CD14-positive monocyte (primary cell): ENCODE measurements at regions not wholly inside any gene's neighbourhood (a gene's known extent, or its start where the extent isn't known, plus 50 kb on each side); places are given as distances from the start of the nearest gene placed in this dataset.

Experiments
- DNase-seq, 3 donors: peaks; one replicate each; pipeline ENCODE4 v3.0.0-alpha.2; 2011 to 2022
- H2AFZ ChIP-seq: 2 replicates; pipeline ENCODE4 v1.6.0; 2012; ENCODE audit warnings: mild to moderate bottlenecking, low read depth, low read length, inconsistent platforms; ENCODE audit not compliant: insufficient read depth, poor library complexity, severe bottlenecking
- H3K27ac ChIP-seq, 2 donors: 1 replicate in 1 of 2; 2 replicates in 1 of 2; pipeline ENCODE4 v1.5.1; 2012 to 2013; ENCODE audit warnings: low read length in 2 of 2, control low read depth in 1 of 2, inconsistent platforms in 1 of 2, low read depth in 1 of 2, mild to moderate bottlenecking in 1 of 2
- H3K27me3 ChIP-seq, 2 donors: one replicate each; pipeline versions ENCODE4 v1.6.0 to v1.6.1; 2011 to 2013; ENCODE audit warnings: low read length in 2 of 2; ENCODE audit not compliant: control insufficient read depth in 2 of 2, insufficient read depth in 2 of 2
- H3K36me3 ChIP-seq, 2 donors: replicated peaks in 1 of 2; 1 replicate in 1 of 2; 2 replicates in 1 of 2; pipeline versions ENCODE4 v1.5.1 to v1.6.1; 2012 to 2013; ENCODE audit warnings: low read length in 2 of 2, control low read depth in 1 of 2, inconsistent platforms in 1 of 2, mild to moderate bottlenecking in 1 of 2; ENCODE audit not compliant: insufficient read depth in 2 of 2, control insufficient read depth in 1 of 2
- H3K4me1 ChIP-seq, 2 donors: 1 replicate in 1 of 2; 2 replicates in 1 of 2; pipeline versions ENCODE4 v1.5.1 to v1.6.1; 2012 to 2013; ENCODE audit warnings: low read length in 2 of 2, control low read depth in 1 of 2, inconsistent platforms in 1 of 2, mild to moderate bottlenecking in 1 of 2, moderate library complexity in 1 of 2; ENCODE audit not compliant: insufficient read depth in 2 of 2, control insufficient read depth in 1 of 2
- H3K4me2 ChIP-seq: replicated peaks from 2 replicates; pipeline ENCODE3; 2012; ENCODE audit warnings: low read length, moderate library complexity, mild to moderate bottlenecking; ENCODE audit not compliant: poor library complexity, severe bottlenecking; ENCODE audit errors: extremely low read depth
- H3K4me3 ChIP-seq, 3 experiments: fragments of 200-600 bp in 1 of 3; sonication (generic) in 1 of 3; replicated peaks in 1 of 3; 1 replicate in 2 of 3; 2 replicates in 1 of 3; pipeline ENCODE4 v1.5.1; 2011 to 2013; ENCODE audit warnings: low read length in 3 of 3, mild to moderate bottlenecking in 3 of 3, control low read depth in 2 of 3, low read depth in 2 of 3, inconsistent platforms in 1 of 3, moderate library complexity in 1 of 3
- H3K79me2 ChIP-seq: 2 replicates; pipeline ENCODE4 v1.6.0; 2012; ENCODE audit warnings: mild to moderate bottlenecking, control low read depth, inconsistent platforms, low read length, moderate library complexity; ENCODE audit not compliant: insufficient read depth
- H3K9ac ChIP-seq: 2 replicates; pipeline ENCODE4 v1.6.0; 2017; ENCODE audit warnings: low read length, mild to moderate bottlenecking; ENCODE audit not compliant: insufficient read depth, poor library complexity, severe bottlenecking
- H3K9me3 ChIP-seq, 2 donors: replicated peaks in 1 of 2; 1 replicate in 1 of 2; 2 replicates in 1 of 2; pipeline versions ENCODE4 v1.5.1 to v1.6.1; 2012 to 2013; ENCODE audit warnings: low read length in 2 of 2, control low read depth in 1 of 2; ENCODE audit not compliant: control insufficient read depth in 1 of 2, insufficient read depth in 1 of 2
- H4K20me1 ChIP-seq: 2 replicates; pipeline ENCODE4 v1.6.0; 2012; ENCODE audit warnings: mild to moderate bottlenecking, low read length, control low read depth, moderate library complexity; ENCODE audit not compliant: insufficient read depth
- H3K27ac Mint-ChIP-seq, 7 donors: one replicate each; pipeline ENCODE4 v1.8.0; 2020; ENCODE audit warnings: mild to moderate bottlenecking in 7 of 7, mixed read lengths in 7 of 7, moderate library complexity in 6 of 7, inconsistent platforms in 2 of 7
- H3K27me3 Mint-ChIP-seq, 3 donors: one replicate each; pipeline ENCODE4 v1.8.0; 2021 to 2022; ENCODE audit warnings: low read depth in 3 of 3, mild to moderate bottlenecking in 3 of 3, mixed read lengths in 3 of 3, moderate library complexity in 3 of 3, inconsistent platforms in 1 of 3
- H3K36me3 Mint-ChIP-seq, 2 donors: one replicate each; pipeline ENCODE4 v1.8.0; 2020; ENCODE audit warnings: mixed read lengths in 2 of 2, inconsistent platforms in 1 of 2, mild to moderate bottlenecking in 1 of 2
- H3K4me1 Mint-ChIP-seq: one replicate; pipeline ENCODE4 v1.8.0; 2020; ENCODE audit warnings: mild to moderate bottlenecking, mixed read lengths
- H3K4me3 Mint-ChIP-seq, 2 donors: one replicate each; pipeline ENCODE4 v1.8.0; 2020; ENCODE audit warnings: mild to moderate bottlenecking in 2 of 2, mixed read lengths in 2 of 2, moderate library complexity in 1 of 2
- H3K9me3 Mint-ChIP-seq, 7 donors: one replicate each; pipeline ENCODE4 v1.8.0; 2020 to 2022; ENCODE audit warnings: mixed read lengths in 7 of 7, mild to moderate bottlenecking in 6 of 7, moderate library complexity in 6 of 7, inconsistent platforms in 2 of 7
- WGBS: methylation state at CpG from one replicate; pipeline ENCODE4 v1.1.5; 2013; ENCODE audit warnings: missing lambda C conversion rate; ENCODE audit not compliant: insufficient coverage; 5-methylcytosine and 5-hydroxymethylcytosine counted together
- intact Hi-C, 2 donors: fragments of 100-400 bp; cut with micrococcal nuclease; formaldehyde crosslinking; loops; one replicate each; pipeline versions ENCODE4 v1.15.0 to v1.15.1; 2023
- TF ChIP-seq, protein P1 (sequence below): fragments of 200-600 bp; IDR thresholded peaks from one replicate; pipeline ENCODE4 v1.8.0; 2022; ENCODE audit warnings: antibody characterized with exemption, mild to moderate bottlenecking

DNA sequence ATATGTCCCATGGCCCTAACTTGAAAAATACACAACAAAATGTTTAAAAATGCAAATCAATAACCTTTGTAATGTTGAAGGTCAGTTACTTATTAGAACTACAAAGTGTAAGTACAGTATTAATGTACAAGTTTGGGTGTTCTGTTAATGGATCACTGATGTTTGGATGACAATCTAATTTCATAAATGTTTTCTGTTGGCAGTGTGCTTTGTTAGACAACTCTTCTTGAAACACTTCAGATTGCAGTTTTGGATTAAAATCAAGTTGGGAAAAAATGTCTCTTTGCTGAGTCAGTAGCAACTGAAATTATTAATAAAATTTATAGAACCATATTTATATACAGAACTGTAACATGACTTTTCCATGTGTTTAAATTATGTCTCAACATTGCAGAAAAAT, 1063.5 kb upstream of the PCDH9 start:
- Histone ChIP-seq H3K36me3 (no peaks in the 10 kb centered on the region), H3K4me3 (no peak overlapping the region), H3K9ac (no peak overlapping the region), H3K27ac (no peak overlapping the region), H3K27me3 (no peaks in the 10 kb centered on the region), H3K4me2 (no peak overlapping the region), H3K79me2 (no peaks in the 10 kb centered on the region), H3K9me3 (no peaks in the 10 kb centered on the region), H4K20me1 (no peaks in the 10 kb centered on the region), H3K4me1 (no peaks in the 10 kb centered on the region), H2AFZ (no peak overlapping the region)
- Mint-ChIP-seq H3K36me3 (no peaks in the 10 kb centered on the region), H3K27ac (no peak overlapping the region), H3K27me3 (no peaks in the 10 kb centered on the region), H3K4me1 (no peaks in the 10 kb centered on the region), H3K4me3 (no peak overlapping the region), H3K9me3 (no peaks in the 10 kb centered on the region)
- intact Hi-C loops: no loop called here
- TF ChIP-seq, protein P1, sequence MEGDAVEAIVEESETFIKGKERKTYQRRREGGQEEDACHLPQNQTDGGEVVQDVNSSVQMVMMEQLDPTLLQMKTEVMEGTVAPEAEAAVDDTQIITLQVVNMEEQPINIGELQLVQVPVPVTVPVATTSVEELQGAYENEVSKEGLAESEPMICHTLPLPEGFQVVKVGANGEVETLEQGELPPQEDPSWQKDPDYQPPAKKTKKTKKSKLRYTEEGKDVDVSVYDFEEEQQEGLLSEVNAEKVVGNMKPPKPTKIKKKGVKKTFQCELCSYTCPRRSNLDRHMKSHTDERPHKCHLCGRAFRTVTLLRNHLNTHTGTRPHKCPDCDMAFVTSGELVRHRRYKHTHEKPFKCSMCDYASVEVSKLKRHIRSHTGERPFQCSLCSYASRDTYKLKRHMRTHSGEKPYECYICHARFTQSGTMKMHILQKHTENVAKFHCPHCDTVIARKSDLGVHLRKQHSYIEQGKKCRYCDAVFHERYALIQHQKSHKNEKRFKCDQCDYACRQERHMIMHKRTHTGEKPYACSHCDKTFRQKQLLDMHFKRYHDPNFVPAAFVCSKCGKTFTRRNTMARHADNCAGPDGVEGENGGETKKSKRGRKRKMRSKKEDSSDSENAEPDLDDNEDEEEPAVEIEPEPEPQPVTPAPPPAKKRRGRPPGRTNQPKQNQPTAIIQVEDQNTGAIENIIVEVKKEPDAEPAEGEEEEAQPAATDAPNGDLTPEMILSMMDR: no peak
- no peak for DNase-seq

- Mint-ChIP-seq H3K27me3 (no peaks in the 10 kb centered on the region), H3K9me3 (peaks cover 0 to 2% (median 0%) of the 10 kb centered on the region in 7 donors), H3K4me3 (no peak overlapping the region), H3K36me3 (no peaks in the 10 kb centered on the region), H3K27ac (no peak overlapping the region), H3K4me1 (no peaks in the 10 kb centered on the region)
- intact Hi-C loops: no loop called here
- Histone ChIP-seq H3K9ac (no peak overlapping the region), H3K27ac (no peak overlapping the region), H3K9me3 (no peaks in the 10 kb centered on the region), H3K36me3 (no peaks in the 10 kb centered on the region), H4K20me1 (no peaks in the 10 kb centered on the region), H3K4me2 (no peak overlapping the region), H2AFZ (no peak overlapping the region), H3K27me3 (no peaks in the 10 kb centered on the region), H3K4me3 (no peak overlapping the region), H3K4me1 (no peaks in the 10 kb centered on the region), H3K79me2 (no peaks in the 10 kb centered on the region)
- TF ChIP-seq, protein P1: no peak
- WGBS: no CpG with 5 or more reads among the region's 2 CpGs
- DNase-seq: no peak
Measured at GRCh38 chr13:68292601-68293000, 1062.5 kb upstream of the PCDH9 start.
